GM18517 (cell line): ENCODE measurements at regions not wholly inside any gene's neighbourhood (a gene's known extent, or its start where the extent isn't known, plus 50 kb on each side); places are given as distances from the start of the nearest gene placed in this dataset.
"Not testable (repeated sequence)": the region's sequence is repeated elsewhere in the genome, so short reads cannot be mapped to it uniquely, and the experiment has no call there.

Source experiments
- ATAC-seq: cut with Tn5 transposase; IDR thresholded peaks from one replicate; pipeline ENCODE4 v1.9.1; 2021; ENCODE audit warnings: mild to moderate bottlenecking, moderate library complexity; ENCODE audit not compliant: unreplicated experiment

- ATAC-seq, result no peak
Measured at GRCh38 chr12:89848732-89849131, 140.1 kb upstream of the ATP2B1 start.

GRCh38 chr12:89846473-89847055, 137.9 kb upstream of the ATP2B1 start:
- no peak for ATAC-seq

- no peak for ATAC-seq
Measured at GRCh38 chr12:89845767-89846166, 137.1 kb upstream of the ATP2B1 start.

- no peak for ATAC-seq
Measured at GRCh38 chr12:89845366-89845765, 136.7 kb upstream of the ATP2B1 start.

GRCh38 chr12:89844539-89844938, 135.9 kb upstream of the ATP2B1 start:
- no peak for ATAC-seq

GRCh38 chr12:89840162-89840922, 131.7 kb upstream of the ATP2B1 start:
- no peak for ATAC-seq

GRCh38 chr12:89839444-89839843, 130.8 kb upstream of the ATP2B1 start:
- ATAC-seq, result no peak

- no peak for ATAC-seq
Measured at GRCh38 chr12:89838833-89839232, 130.2 kb upstream of the ATP2B1 start.

- ATAC-seq, result no peak
Measured at GRCh38 chr12:89836026-89836425, 127.4 kb upstream of the ATP2B1 start.

GRCh38 chr12:89834676-89835075, 126.0 kb upstream of the ATP2B1 start:
- no peak for ATAC-seq

- ATAC-seq, result no peak
Measured at GRCh38 chr12:89833337-89834252, 125.0 kb upstream of the ATP2B1 start.

GRCh38 chr12:89832336-89832735, 123.7 kb upstream of the ATP2B1 start:
- ATAC-seq, result no peak

GRCh38 chr12:89831310-89832095, 122.9 kb upstream of the ATP2B1 start:
- no peak for ATAC-seq

GRCh38 chr12:89829434-89829975, 120.9 kb upstream of the ATP2B1 start:
- no peak for ATAC-seq

GRCh38 chr12:89828575-89828974, 119.9 kb upstream of the ATP2B1 start:
- no peak for ATAC-seq

GRCh38 chr12:89827592-89827991, 119.0 kb upstream of the ATP2B1 start:
- no peak for ATAC-seq

GRCh38 chr12:89826468-89826867, 117.8 kb upstream of the ATP2B1 start:
- ATAC-seq, result no peak

GRCh38 chr12:89825591-89826449, 117.2 kb upstream of the ATP2B1 start:
- no peak for ATAC-seq

GRCh38 chr12:89824822-89825221, 116.2 kb upstream of the ATP2B1 start:
- no peak for ATAC-seq

GRCh38 chr12:89822992-89823391, 114.4 kb upstream of the ATP2B1 start:
- not testable (repeated sequence) for ATAC-seq
